SH-SY5Y (cell line): ENCODE measurements at regions not wholly inside any gene's neighbourhood (a gene's known extent, or its start where the extent isn't known, plus 50 kb on each side); places are given as distances from the start of the nearest gene placed in this dataset.

ENCODE experiments used
- GATA2 ChIP-seq: IDR thresholded peaks from 2 replicates; pipeline ENCODE4 v1.6.1; 2011; ENCODE audit warnings: mild to moderate bottlenecking, low read depth, low read length
- GATA3 ChIP-seq: IDR thresholded peaks from 2 replicates; pipeline ENCODE4 v1.6.1; 2011; ENCODE audit warnings: low read depth, mild to moderate bottlenecking, low read length, moderate library complexity

DNA sequence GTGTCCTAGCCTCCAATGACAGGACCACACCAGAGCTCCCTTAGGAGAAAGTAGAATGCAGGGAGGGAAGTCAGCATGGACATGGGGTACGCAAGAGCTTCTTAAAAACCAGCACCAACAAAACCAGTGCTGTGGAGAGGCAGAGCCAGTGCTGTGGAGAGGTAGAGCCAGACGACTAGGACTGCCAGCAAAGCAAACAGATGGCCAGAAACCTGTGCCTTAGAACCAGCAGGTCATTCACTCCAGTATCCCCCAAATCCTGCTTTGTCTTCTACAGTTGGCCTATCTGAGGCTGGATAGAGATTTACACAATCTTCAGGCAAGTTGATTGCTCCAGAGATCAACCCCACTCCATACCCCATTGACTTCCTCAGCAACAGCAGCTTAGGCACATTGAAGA, 459.9 kb upstream of the CAMK1G start:
- TF ChIP-seq GATA2, result no peak
- TF ChIP-seq GATA3, result no peak
